ENCODE measurements at regions not wholly inside any gene's neighbourhood (a gene's known extent, or its start where the extent isn't known, plus 50 kb on each side); places are given as distances from the start of the nearest gene placed in this dataset.
A peak's percentile ranks its signal among the peaks of the same experiment; 100 is the strongest.

- no peak overlapping the region for H3K4me3 ChIP-seq (ENCODE audit: low read depth, low read length)
- no peak for DNase-seq (ENCODE audit: low read depth)
- TF ChIP-seq CTCF (IDR thresholded peaks at IDR 0.05; ENCODE audit: insufficient read depth, low read depth, low read length): no peak
Measured at GRCh38 chr3:177579419-177579818, 382.1 kb upstream of the TBL1XR1 start.

GRCh38 chr3:177580437-177580836 lies 383.2 kb upstream of the TBL1XR1 start:
- no peak for TF ChIP-seq CTCF (IDR thresholded peaks at IDR 0.05; ENCODE audit: insufficient read depth, low read depth, low read length)
- no peak for DNase-seq (ENCODE audit: low read depth)

GRCh38 chr3:177585271-177585670 lies 388.0 kb upstream of the TBL1XR1 start:
- H3K4me3 ChIP-seq (ENCODE audit: low read depth, low read length): no peak overlapping the region
- DNase-seq (ENCODE audit: low read depth): no peak
- no peak for TF ChIP-seq CTCF (IDR thresholded peaks at IDR 0.05; ENCODE audit: insufficient read depth, low read depth, low read length)

More at GRCh38 chr3:177580437-177580836, 383.2 kb upstream of the TBL1XR1 start:
- no peak overlapping the region for H3K4me3 ChIP-seq (ENCODE audit: low read depth, low read length)

- no peak overlapping the region for H3K4me3 ChIP-seq (ENCODE audit: low read depth, low read length)
- no peak for DNase-seq (ENCODE audit: low read depth)
- TF ChIP-seq CTCF (IDR thresholded peaks at IDR 0.05; ENCODE audit: insufficient read depth, low read depth, low read length): no peak
Measured at GRCh38 chr3:177589041-177589650, 391.9 kb upstream of the TBL1XR1 start.

- TF ChIP-seq CTCF (IDR thresholded peaks at IDR 0.05; ENCODE audit: insufficient read depth, low read depth, low read length): no peak
- DNase-seq (ENCODE audit: low read depth): peak; percentile 35
Measured at GRCh38 chr3:177589911-177590381, 392.7 kb upstream of the TBL1XR1 start.

GRCh38 chr3:177590826-177591225 lies 393.5 kb upstream of the TBL1XR1 start:
- DNase-seq (ENCODE audit: low read depth): no peak
- TF ChIP-seq CTCF (IDR thresholded peaks at IDR 0.05; ENCODE audit: insufficient read depth, low read depth, low read length): no peak

More at GRCh38 chr3:177589911-177590381, 392.7 kb upstream of the TBL1XR1 start:
- H3K4me3 ChIP-seq (ENCODE audit: low read depth, low read length): no peak overlapping the region

GRCh38 chr3:177591379-177591778 lies 394.1 kb upstream of the TBL1XR1 start:
- TF ChIP-seq CTCF (IDR thresholded peaks at IDR 0.05; ENCODE audit: insufficient read depth, low read depth, low read length): no peak
- DNase-seq (ENCODE audit: low read depth): no peak
- H3K4me3 ChIP-seq (ENCODE audit: low read depth, low read length): no peak overlapping the region

More at GRCh38 chr3:177590826-177591225, 393.5 kb upstream of the TBL1XR1 start:
- no peak overlapping the region for H3K4me3 ChIP-seq (ENCODE audit: low read depth, low read length)
